ENCODE measurements at regions not wholly inside any gene's neighbourhood (a gene's known extent, or its start where the extent isn't known, plus 50 kb on each side); places are given as distances from the start of the nearest gene placed in this dataset.
"Not testable (repeated sequence)": the region's sequence is repeated elsewhere in the genome, so short reads cannot be mapped to it uniquely, and the experiment has no call there.

DNA sequence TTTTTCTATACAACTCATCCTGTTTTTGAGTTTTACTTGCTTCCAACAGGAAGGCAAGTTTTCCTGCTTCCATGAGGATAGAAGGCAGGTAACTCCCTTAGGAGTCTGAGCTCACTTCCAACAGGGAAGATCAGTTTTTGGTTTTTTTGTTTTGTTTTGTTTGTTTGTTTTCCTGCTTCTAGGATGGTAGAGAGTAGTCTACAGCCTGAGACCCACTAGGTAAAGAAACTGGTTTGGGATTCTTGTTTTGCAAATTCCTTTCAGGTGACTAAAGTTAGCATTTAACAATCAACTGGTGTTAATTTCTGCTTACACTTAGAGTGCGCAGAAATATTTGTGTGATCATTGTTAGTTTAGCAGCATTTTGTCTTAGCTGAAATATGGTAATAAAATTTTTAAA, 227.8 kb upstream of the TACR3 start:
- Histone ChIP-seq H3K27me3 (no peaks in the 10 kb centered on the region), H3K9me3 (no peaks in the 10 kb centered on the region), H3K36me3 (no peaks in the 10 kb centered on the region), H3K4me1 (ENCODE audit: insufficient read depth) (no peaks in the 10 kb centered on the region), H3K4me3 (no peak overlapping the region), H3K27ac (no peak overlapping the region)
- WGBS, 3 donors, result 64 to 86% (median 85%) methylated on average over 1 of the region's 1 CpG
- TF ChIP-seq POLR2A (IDR thresholded peaks at IDR 0.05) (no peak), EP300 (IDR thresholded peaks at IDR 0.05) (no peak)
- TF ChIP-seq, protein P1, sequence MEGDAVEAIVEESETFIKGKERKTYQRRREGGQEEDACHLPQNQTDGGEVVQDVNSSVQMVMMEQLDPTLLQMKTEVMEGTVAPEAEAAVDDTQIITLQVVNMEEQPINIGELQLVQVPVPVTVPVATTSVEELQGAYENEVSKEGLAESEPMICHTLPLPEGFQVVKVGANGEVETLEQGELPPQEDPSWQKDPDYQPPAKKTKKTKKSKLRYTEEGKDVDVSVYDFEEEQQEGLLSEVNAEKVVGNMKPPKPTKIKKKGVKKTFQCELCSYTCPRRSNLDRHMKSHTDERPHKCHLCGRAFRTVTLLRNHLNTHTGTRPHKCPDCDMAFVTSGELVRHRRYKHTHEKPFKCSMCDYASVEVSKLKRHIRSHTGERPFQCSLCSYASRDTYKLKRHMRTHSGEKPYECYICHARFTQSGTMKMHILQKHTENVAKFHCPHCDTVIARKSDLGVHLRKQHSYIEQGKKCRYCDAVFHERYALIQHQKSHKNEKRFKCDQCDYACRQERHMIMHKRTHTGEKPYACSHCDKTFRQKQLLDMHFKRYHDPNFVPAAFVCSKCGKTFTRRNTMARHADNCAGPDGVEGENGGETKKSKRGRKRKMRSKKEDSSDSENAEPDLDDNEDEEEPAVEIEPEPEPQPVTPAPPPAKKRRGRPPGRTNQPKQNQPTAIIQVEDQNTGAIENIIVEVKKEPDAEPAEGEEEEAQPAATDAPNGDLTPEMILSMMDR (IDR thresholded peaks at IDR 0.05), result no peak
- intact Hi-C loops (cut with DNase I), result no loop called here
- DNase-seq, result no peak

DNA sequence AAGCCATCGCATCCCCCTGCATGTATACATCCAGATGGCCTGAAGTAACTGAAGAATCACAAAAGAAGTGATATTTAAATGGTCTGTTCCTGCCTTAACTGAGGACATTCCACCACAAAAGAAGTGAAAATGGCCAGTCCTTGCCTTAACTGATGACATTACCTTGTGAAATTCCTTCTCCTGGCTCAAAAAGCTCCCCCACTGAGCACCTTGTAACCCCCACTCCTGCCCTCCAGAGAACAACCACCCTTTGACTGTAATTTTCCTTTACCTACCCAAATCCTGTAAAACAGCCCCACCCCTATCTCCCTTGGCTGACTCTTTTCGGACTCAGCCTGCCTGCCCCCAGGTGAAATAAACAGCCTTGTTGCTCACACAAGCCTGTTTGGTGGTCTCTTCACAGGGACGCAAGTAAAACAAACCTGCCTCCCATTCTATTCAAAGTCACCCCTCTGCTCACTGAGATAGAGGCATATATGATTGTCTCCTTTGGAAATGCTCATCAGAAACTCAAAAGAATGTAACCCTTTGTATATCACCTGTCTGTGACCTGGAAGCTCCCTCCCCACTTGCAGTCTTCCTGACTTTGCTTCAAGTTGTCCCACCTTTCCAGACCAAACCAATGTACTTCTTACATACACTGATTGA, 227.0 kb upstream of the TACR3 start:
- DNase-seq; H3K36me3 ChIP-seq; H3K4me3 ChIP-seq; H3K9me3 ChIP-seq; intact Hi-C loops (cut with DNase I); H3K4me1 ChIP-seq (ENCODE audit: insufficient read depth); H3K27ac ChIP-seq; H3K27me3 ChIP-seq: not testable (repeated sequence)
- WGBS, 3 donors, result 73 to 89% (median 79%) methylated on average over 3 of the region's 3 CpGs

DNA sequence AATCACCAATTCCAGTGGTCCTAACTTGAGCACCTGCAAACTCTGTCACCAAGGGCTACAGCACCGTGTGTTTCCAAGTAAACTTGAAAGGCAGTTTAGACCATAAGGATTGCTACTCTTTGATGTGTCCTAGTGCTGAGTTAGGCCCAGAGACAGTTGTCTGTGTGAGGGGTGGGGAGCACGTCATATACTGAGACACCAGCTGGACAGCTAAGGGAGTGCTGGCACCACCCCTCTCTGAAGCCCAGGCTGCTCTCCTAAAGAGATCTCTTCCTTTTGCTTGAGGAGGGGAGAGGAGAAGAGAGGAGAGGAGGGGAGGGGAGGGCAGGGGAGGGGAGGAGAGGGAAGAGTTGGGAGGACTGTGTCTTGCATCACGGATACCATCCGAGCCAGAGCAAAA, 218.7 kb upstream of the TACR3 start:
- Histone ChIP-seq H3K9me3 (no peaks in the 10 kb centered on the region), H3K27me3 (no peaks in the 10 kb centered on the region), H3K36me3 (no peaks in the 10 kb centered on the region), H3K4me1 (ENCODE audit: insufficient read depth) (no peaks in the 10 kb centered on the region), H3K4me3 (no peak overlapping the region), H3K27ac (no peak overlapping the region)
- TF ChIP-seq, protein P1 (IDR thresholded peaks at IDR 0.05), result no peak
- TF ChIP-seq POLR2A (IDR thresholded peaks at IDR 0.05), result no peak
- TF ChIP-seq EP300 (IDR thresholded peaks at IDR 0.05), result no peak
- 58 to 74% (median 70%) methylated on average over 4 of the region's 4 CpGs for WGBS, 3 donors
- no peak for DNase-seq
- intact Hi-C loops (cut with DNase I), result no loop called here

DNA sequence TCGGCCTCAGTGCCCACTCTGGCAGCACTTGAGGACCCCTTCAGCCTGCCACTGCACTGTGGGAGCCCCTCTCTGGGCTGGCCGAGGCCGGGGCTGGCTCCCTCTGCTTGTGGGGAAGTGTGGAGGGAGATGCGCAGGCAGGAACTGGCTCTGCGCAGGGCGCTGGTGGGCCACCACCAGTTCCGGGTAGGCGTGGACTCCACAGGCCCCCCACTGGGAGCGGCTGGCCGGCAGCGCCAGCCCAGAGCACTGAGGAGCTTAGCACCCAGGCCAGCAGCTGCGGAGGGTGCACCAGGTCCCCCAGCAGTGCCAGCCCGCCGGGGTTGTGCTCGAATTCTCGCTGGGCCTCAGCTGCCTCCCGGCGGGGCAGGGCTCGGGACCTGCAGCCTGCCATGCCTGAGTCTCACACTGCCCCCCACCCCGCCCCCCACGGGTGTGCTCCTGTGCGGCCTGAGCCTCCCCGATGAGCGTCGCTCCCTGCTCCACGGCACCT, 216.9 kb upstream of the TACR3 start:
- Histone ChIP-seq H3K4me3 (no peak overlapping the region), H3K36me3 (no peaks in the 10 kb centered on the region), H3K27me3 (no peaks in the 10 kb centered on the region), H3K4me1 (ENCODE audit: insufficient read depth) (no peaks in the 10 kb centered on the region), H3K27ac (no peak overlapping the region), H3K9me3 (no peaks in the 10 kb centered on the region)
- no peak for DNase-seq
- TF ChIP-seq EP300 (IDR thresholded peaks at IDR 0.05), result no peak
- no peak for TF ChIP-seq POLR2A (IDR thresholded peaks at IDR 0.05)
- TF ChIP-seq, protein P1 (IDR thresholded peaks at IDR 0.05), result no peak
- 95% methylated on average over 16 to 26 of the region's 26 CpGs for WGBS, 3 donors
- intact Hi-C loops (cut with DNase I), result no loop called here

DNA sequence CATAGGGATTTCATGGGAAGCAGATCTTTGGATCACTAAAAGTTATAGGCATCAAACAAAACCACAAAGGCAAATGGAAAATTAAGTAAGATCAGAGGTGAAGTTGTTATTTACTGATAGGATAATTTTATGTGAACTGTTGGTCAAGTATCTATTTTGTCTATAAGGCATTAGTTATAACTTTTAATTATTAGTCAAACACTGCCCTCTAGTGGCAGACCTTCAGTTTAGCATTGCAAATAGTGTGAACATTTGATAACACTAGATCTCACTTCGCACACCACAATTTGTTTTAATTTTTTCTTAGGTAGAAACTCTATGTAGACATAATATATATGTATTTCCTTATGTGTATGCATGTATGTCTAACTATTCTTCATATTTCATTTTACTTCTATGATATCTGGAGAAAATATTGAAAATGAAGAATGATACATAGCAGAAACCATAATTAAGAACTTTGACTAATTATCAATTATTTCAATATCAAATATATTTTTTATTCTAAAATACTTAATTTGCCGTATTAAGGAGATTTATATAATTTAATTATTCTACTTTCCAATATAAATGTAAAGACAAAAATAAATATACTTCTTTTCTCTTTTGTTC, 214.5 kb upstream of the TACR3 start:
- intact Hi-C loops (cut with DNase I), result no loop called here
- TF ChIP-seq POLR2A (IDR thresholded peaks at IDR 0.05) (no peak), EP300 (IDR thresholded peaks at IDR 0.05) (no peak)
- TF ChIP-seq, protein P1 (IDR thresholded peaks at IDR 0.05), result no peak
- Histone ChIP-seq H3K4me1 (ENCODE audit: insufficient read depth) (no peaks in the 10 kb centered on the region), H3K27me3 (no peaks in the 10 kb centered on the region), H3K9me3 (no peaks in the 10 kb centered on the region), H3K4me3 (no peak overlapping the region), H3K36me3 (no peaks in the 10 kb centered on the region), H3K27ac (no peak overlapping the region)
- 18 to 37% (median 21%) methylated on average over 2 of the region's 2 CpGs for WGBS, 3 donors
- DNase-seq, result no peak

Data from ovary (tissue), 7 donors.